ENCODE measurements at regions not wholly inside any gene's neighbourhood (a gene's known extent, or its start where the extent isn't known, plus 50 kb on each side); places are given as distances from the start of the nearest gene placed in this dataset.

DNA sequence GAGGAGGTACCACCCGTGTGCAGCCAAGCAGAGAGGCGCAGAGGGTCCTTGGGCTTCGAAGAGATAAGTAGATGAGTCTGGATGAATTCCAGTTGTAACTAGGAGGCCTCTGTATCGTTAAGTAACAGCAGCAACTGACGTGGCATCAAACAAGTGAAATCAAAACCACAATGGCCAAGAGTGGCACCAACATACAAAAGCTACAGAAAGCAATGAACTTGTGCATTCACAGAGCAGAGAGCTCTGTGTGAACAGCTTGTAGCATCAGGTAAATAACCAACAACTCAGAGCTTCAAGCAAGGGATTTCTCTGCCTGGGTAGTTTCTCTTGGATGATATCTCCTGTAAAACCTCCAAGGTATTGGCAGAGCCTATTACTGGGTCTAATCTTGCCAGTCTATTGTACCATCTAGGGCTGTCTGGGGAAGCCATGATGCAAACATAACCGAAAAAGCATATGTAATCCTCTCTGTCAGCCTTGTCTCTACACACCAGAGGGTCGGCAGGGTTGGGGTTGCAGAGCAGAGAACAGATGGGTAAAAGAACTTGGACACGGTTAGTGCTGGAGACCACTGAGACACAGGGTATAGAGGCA is 83.1 kb upstream of the USP47 start:
- ChIA-PET POLR2A (no interaction called here), CTCF (no interaction called here)
- H3K9ac ChIP-seq (replicated peaks; ENCODE audit: extremely low read depth, insufficient read depth, low read length): no peak overlapping the region
- H3K9me3 ChIP-seq (replicated peaks; ENCODE audit: control insufficient read depth, insufficient read depth, low read length): no peaks in the 10 kb centered on the region
- no peak overlapping the region for H3K4me2 ChIP-seq (ENCODE audit: insufficient read depth, low read length)
- H3K4me3 ChIP-seq (replicated peaks in 1 of 3; ENCODE audit: insufficient read depth in 1 of 3, low read depth in 1 of 3, low read length in 3 of 3): no peak overlapping the region
- BruUV-seq (replicated peaks): no TSS peak
- H4K20me1 ChIP-seq (replicated peaks; ENCODE audit: control insufficient read depth, extremely low read depth, insufficient read depth, low read length): no peaks in the 10 kb centered on the region
- H3K79me2 ChIP-seq (ENCODE audit: control insufficient read depth, insufficient read depth, low read length): no peaks in the 10 kb centered on the region
- H3K36me3 ChIP-seq (ENCODE audit: control insufficient read depth in 2 of 2, extremely low read depth in 1 of 2, insufficient read depth in 2 of 2, low read length in 2 of 2): no peaks in the 10 kb centered on the region
- no peak overlapping the region for H2AFZ ChIP-seq (ENCODE audit: low read depth, low read length)
- FAIRE-seq (no peak), DNase-seq (ENCODE audit: low read depth, low spot score) (no peak)
- TF ChIP-seq FOS (IDR thresholded peaks at IDR 0.05; ENCODE audit: borderline replicate concordance, insufficient read depth, low read length) (no peak), POLR2AphosphoS5 (IDR thresholded peaks at IDR 0.05; ENCODE audit: insufficient read depth, low read depth, low read length) (no peak), GATA2 (IDR thresholded peaks at IDR 0.05; ENCODE audit: insufficient read depth, insufficient read length, low read depth, low read length) (no peak), CTCF (IDR thresholded peaks at IDR 0.05; ENCODE audit: extremely low read depth in 1 of 2, insufficient read depth in 1 of 2, low read depth in 1 of 2, low read length in 2 of 2) (no peak), EZH2 (IDR thresholded peaks at IDR 0.05; ENCODE audit: borderline replicate concordance, low read depth, low read length, severe bottlenecking) (no peak), MYC (IDR thresholded peaks at IDR 0.05; ENCODE audit: low read depth, low read length) (no peak), POLR2A (IDR thresholded peaks at IDR 0.05; ENCODE audit: low read depth, low read length) (no peak), JUN (IDR thresholded peaks at IDR 0.05; ENCODE audit: borderline replicate concordance, insufficient read depth, insufficient read length, low read depth) (no peak), MAX (IDR thresholded peaks at IDR 0.05; ENCODE audit: insufficient read depth, insufficient read length) (no peak)
- H3K27me3 ChIP-seq (ENCODE audit: control insufficient read depth in 2 of 2, insufficient read depth in 2 of 2, low read length in 2 of 2): peaks cover 0 to 2% of the 10 kb centered on the region in 2 experiments
- intact Hi-C loops (cut with micrococcal nuclease) (no loop called here), dilution Hi-C loops (cut with MboI; ENCODE audit: extremely low pct_ligation_motif_present, low sequenced_read_pairs) (no loop called here)
- no peaks in the 10 kb centered on the region for H3K4me1 ChIP-seq (ENCODE audit: control insufficient read depth, extremely low read depth, insufficient read depth, low read length)
- no peaks in the 10 kb centered on the region for H3K9me1 ChIP-seq (replicated peaks; ENCODE audit: control insufficient read depth, extremely low read depth, insufficient read depth, low read length)
- H3K27ac ChIP-seq (ENCODE audit: insufficient read depth, low read depth, low read length): no peak overlapping the region

Data from endothelial cell of umbilical vein (primary cell).